ENCODE measurements at regions not wholly inside any gene's neighbourhood (a gene's known extent, or its start where the extent isn't known, plus 50 kb on each side); places are given as distances from the start of the nearest gene placed in this dataset.

DNA sequence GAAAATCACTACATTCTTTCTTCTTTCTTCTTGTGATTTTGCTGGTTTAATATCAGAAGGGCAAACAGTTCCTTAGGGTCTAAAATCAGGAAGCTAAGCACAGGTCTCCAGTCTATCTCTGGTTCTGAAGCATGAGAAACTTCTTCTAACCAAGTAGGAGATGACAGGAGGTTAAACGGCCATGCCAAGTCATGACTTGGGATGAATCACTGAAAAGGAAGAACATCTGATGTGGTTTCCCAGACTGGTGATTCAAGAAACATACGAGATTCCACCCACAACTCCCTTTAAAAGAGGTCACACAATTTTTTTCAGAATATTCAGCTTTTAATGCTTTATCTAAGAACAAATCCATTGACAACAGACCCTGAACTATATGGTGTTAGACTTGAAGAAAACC, 684.0 kb upstream of the PRKX start:
- TF ChIP-seq, protein P1, sequence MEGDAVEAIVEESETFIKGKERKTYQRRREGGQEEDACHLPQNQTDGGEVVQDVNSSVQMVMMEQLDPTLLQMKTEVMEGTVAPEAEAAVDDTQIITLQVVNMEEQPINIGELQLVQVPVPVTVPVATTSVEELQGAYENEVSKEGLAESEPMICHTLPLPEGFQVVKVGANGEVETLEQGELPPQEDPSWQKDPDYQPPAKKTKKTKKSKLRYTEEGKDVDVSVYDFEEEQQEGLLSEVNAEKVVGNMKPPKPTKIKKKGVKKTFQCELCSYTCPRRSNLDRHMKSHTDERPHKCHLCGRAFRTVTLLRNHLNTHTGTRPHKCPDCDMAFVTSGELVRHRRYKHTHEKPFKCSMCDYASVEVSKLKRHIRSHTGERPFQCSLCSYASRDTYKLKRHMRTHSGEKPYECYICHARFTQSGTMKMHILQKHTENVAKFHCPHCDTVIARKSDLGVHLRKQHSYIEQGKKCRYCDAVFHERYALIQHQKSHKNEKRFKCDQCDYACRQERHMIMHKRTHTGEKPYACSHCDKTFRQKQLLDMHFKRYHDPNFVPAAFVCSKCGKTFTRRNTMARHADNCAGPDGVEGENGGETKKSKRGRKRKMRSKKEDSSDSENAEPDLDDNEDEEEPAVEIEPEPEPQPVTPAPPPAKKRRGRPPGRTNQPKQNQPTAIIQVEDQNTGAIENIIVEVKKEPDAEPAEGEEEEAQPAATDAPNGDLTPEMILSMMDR (conservative IDR thresholded peaks at IDR 0.05; ENCODE audit: low read depth, low read length) = no peak
- Histone ChIP-seq H2AFZ (ENCODE audit: low read depth) (no peak overlapping the region), H3K79me2 (ENCODE audit: insufficient read depth, low read depth) (no peaks in the 10 kb centered on the region), H3K4me1 (ENCODE audit: low read depth, poor library complexity, severe bottlenecking) (no peaks in the 10 kb centered on the region), H3K27ac (no peak overlapping the region), H3K4me3 (IDR thresholded peaks at IDR 0.05; ENCODE audit: insufficient read depth, low read depth, low read length) (no peak overlapping the region), H4K20me1 (ENCODE audit: insufficient read depth) (no peaks in the 10 kb centered on the region), H3K9ac (no peak overlapping the region), H3K36me3 (ENCODE audit: insufficient read depth) (no peaks in the 10 kb centered on the region), H3K27me3 (ENCODE audit: insufficient read depth, low read depth) (no peaks in the 10 kb centered on the region), H3K4me2 (no peak overlapping the region)

DNA sequence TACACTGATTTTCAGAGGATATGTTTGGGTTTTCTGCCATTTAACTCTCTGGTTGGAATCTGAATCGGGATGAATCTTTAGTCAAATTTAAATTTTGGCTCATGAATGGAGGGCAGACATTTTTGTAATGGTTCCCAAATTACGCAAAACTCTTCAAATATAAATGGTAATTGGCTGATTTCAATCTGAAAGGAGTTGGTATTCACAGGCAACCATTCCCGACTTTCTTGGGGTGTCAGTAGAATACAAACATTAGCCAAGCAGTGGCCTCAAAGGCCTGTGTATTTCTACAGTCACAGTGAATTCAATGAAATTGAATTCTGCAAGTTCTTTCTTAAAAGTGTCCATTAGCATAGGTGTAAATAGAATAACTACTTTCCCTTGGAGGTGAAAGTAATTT, 668.8 kb upstream of the PRKX start:
- no peak overlapping the region for H3K9ac ChIP-seq

DNA sequence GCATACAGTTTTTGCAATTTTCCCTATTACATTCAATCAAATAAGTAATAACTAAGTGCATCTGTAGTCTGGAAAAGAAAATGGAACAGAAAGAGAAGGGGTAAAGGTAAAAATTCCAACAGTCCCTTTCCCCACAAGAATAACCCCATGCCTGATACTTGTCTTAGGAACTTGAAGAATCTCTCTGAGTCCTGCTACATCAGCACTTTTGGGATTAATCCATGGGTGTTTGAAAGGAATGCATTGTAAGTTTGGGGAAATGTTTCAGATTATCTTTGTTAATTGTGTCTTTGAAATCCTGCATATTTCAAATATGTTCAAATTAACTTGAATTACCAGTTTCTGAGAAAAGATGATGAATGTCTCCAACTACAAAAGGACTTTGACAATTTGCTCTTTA, 667.3 kb upstream of the PRKX start:
- Histone ChIP-seq H3K4me3 (IDR thresholded peaks at IDR 0.05; ENCODE audit: insufficient read depth, low read depth, low read length) (no peak overlapping the region), H3K36me3 (ENCODE audit: insufficient read depth) (no peaks in the 10 kb centered on the region), H3K4me1 (ENCODE audit: low read depth, poor library complexity, severe bottlenecking) (no peaks in the 10 kb centered on the region), H3K4me2 (no peak overlapping the region), H2AFZ (ENCODE audit: low read depth) (no peak overlapping the region), H4K20me1 (ENCODE audit: insufficient read depth) (no peaks in the 10 kb centered on the region), H3K9ac (no peak overlapping the region), H3K79me2 (ENCODE audit: insufficient read depth, low read depth) (no peaks in the 10 kb centered on the region), H3K27ac (no peak overlapping the region), H3K27me3 (ENCODE audit: insufficient read depth, low read depth) (no peaks in the 10 kb centered on the region)
- TF ChIP-seq, protein P1 (conservative IDR thresholded peaks at IDR 0.05; ENCODE audit: low read depth, low read length) = no peak

More for the DNA sequence above, 668.8 kb upstream of the PRKX start:
- Histone ChIP-seq H3K27ac (no peak overlapping the region), H3K36me3 (ENCODE audit: insufficient read depth) (no peaks in the 10 kb centered on the region), H3K4me2 (no peak overlapping the region), H2AFZ (ENCODE audit: low read depth) (no peak overlapping the region), H4K20me1 (ENCODE audit: insufficient read depth) (no peaks in the 10 kb centered on the region), H3K4me1 (ENCODE audit: low read depth, poor library complexity, severe bottlenecking) (no peaks in the 10 kb centered on the region), H3K27me3 (ENCODE audit: insufficient read depth, low read depth) (no peaks in the 10 kb centered on the region), H3K79me2 (ENCODE audit: insufficient read depth, low read depth) (no peaks in the 10 kb centered on the region), H3K4me3 (IDR thresholded peaks at IDR 0.05; ENCODE audit: insufficient read depth, low read depth, low read length) (no peak overlapping the region)
- TF ChIP-seq, protein P1 (conservative IDR thresholded peaks at IDR 0.05; ENCODE audit: low read depth, low read length) = no peak

DNA sequence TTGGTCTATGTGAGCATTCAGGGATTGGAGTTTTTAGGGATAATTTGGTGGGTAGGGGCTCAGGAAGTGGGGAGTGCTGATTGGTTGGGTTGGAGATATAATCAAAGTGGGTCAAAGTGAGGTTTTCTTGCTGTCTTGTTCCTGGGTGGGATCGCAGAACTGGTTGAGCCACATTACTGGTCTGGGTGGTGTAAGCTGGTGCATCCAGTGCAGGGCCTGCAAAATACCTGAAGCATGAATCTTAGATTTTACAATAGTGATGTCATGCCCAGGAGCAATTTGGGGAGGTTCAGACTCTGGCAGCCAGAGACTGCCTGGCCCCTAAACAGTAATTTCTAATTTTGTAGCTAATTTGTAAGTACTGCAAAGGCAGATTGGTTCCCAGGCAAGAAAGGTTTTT, 665.6 kb upstream of the PRKX start:
- Histone ChIP-seq H3K27ac (no peak overlapping the region), H3K79me2 (ENCODE audit: insufficient read depth, low read depth) (no peaks in the 10 kb centered on the region)

More for the DNA sequence above, 665.6 kb upstream of the PRKX start:
- Histone ChIP-seq H4K20me1 (ENCODE audit: insufficient read depth) (no peaks in the 10 kb centered on the region), H3K4me1 (ENCODE audit: low read depth, poor library complexity, severe bottlenecking) (no peaks in the 10 kb centered on the region), H3K4me3 (IDR thresholded peaks at IDR 0.05; ENCODE audit: insufficient read depth, low read depth, low read length) (no peak overlapping the region), H3K36me3 (ENCODE audit: insufficient read depth) (no peaks in the 10 kb centered on the region), H3K27me3 (ENCODE audit: insufficient read depth, low read depth) (no peaks in the 10 kb centered on the region), H3K4me2 (no peak overlapping the region), H3K9ac (no peak overlapping the region), H2AFZ (ENCODE audit: low read depth) (no peak overlapping the region)
- TF ChIP-seq, protein P1 (conservative IDR thresholded peaks at IDR 0.05; ENCODE audit: low read depth, low read length) = no peak
